Endothelial cell of umbilical vein (primary cell): ENCODE measurements at regions not wholly inside any gene's neighbourhood (a gene's known extent, or its start where the extent isn't known, plus 50 kb on each side); places are given as distances from the start of the nearest gene placed in this dataset.

ENCODE experiments used
- BruUV-seq: library from RNA; stranded (reverse); fragments of 400-500 nt; replicated peaks from 2 replicates; lab custom pipeline; 2021; lab: Mats Ljungman, UMichigan
- CTCF ChIA-PET: fragments of 300-600, 350-600 bp; sonication (Branson Sonifier 250); formaldehyde crosslinking; loops from one replicate; lab custom pipeline; 2021; ENCODE audit warnings: antibody characterized with exemption, inconsistent platforms; lab: Charles Lee
- POLR2A ChIA-PET: fragments of 300-600, 350-600 bp; sonication (Branson Sonifier 250); formaldehyde crosslinking; loops from one replicate; lab custom pipeline; 2021; ENCODE audit warnings: antibody characterized with exemption, inconsistent platforms; lab: Charles Lee
- DNase-seq: peaks from one replicate; pipeline ENCODE4 v3.0.0-alpha.2; 2011; ENCODE audit warnings: low read depth, low spot score
- FAIRE-seq: peaks from 2 replicates; lab custom pipeline; 2011; peaks lifted over from hg19 to GRCh38; lab: Jason Lieb, UNC
- H2AFZ ChIP-seq: 2 replicates; pipeline ENCODE4 v1.6.0; 2012; ENCODE audit warnings: low read depth, low read length, control low read depth, inconsistent platforms
- H3K27ac ChIP-seq: 2 replicates; pipeline ENCODE4 v1.5.1; 2011; ENCODE audit warnings: low read depth, mild to moderate bottlenecking, control low read depth, low read length, moderate library complexity; ENCODE audit not compliant: insufficient read depth
- H3K27me3 ChIP-seq, 2 experiments: 2 replicates each; pipeline versions ENCODE4 v1.6.0 to v1.6.1; 2011; ENCODE audit warnings: low read length in 2 of 2, mixed read lengths in 1 of 2; ENCODE audit not compliant: control insufficient read depth in 2 of 2, insufficient read depth in 2 of 2
- H3K36me3 ChIP-seq, 2 experiments: 2 replicates in 1 of 2; 3 replicates in 1 of 2; pipeline ENCODE4 v1.5.1; 2011; ENCODE audit warnings: low read length in 2 of 2, mild to moderate bottlenecking in 1 of 2, moderate library complexity in 1 of 2; ENCODE audit not compliant: control insufficient read depth in 2 of 2, insufficient read depth in 2 of 2; ENCODE audit errors: extremely low read depth in 1 of 2
- H3K4me1 ChIP-seq: 3 replicates; pipeline ENCODE4 v1.5.1; 2011; ENCODE audit warnings: mild to moderate bottlenecking, low read length; ENCODE audit not compliant: control insufficient read depth, insufficient read depth; ENCODE audit errors: extremely low read depth
- H3K4me2 ChIP-seq: 2 replicates; pipeline ENCODE4 v1.6.1; 2011; ENCODE audit warnings: low read length, control low read depth, mixed read lengths; ENCODE audit not compliant: insufficient read depth
- H3K4me3 ChIP-seq, 3 experiments: fragments of 200-600 bp in 1 of 3; sonication (generic), shearing (Covaris generic) in 1 of 3; replicated peaks in 1 of 3; 2 replicates each; pipeline ENCODE4 v1.5.1; 2011 to 2016; ENCODE audit warnings: control low read depth in 3 of 3, low read length in 3 of 3, mild to moderate bottlenecking in 2 of 3, inconsistent platforms in 1 of 3, low read depth in 1 of 3, moderate library complexity in 1 of 3; ENCODE audit not compliant: insufficient read depth in 1 of 3
- H3K79me2 ChIP-seq: 2 replicates; pipeline ENCODE4 v1.6.0; 2012; ENCODE audit warnings: low read length, inconsistent platforms; ENCODE audit not compliant: control insufficient read depth, insufficient read depth
- H3K9ac ChIP-seq: replicated peaks from 2 replicates; pipeline ENCODE3; 2011; ENCODE audit warnings: low read length, control low read depth; ENCODE audit not compliant: insufficient read depth; ENCODE audit errors: extremely low read depth
- H3K9me1 ChIP-seq: replicated peaks from 3 replicates; pipeline ENCODE4 v1.6.0; 2011; ENCODE audit warnings: mild to moderate bottlenecking, low read length; ENCODE audit not compliant: control insufficient read depth, insufficient read depth; ENCODE audit errors: extremely low read depth
- H3K9me3 ChIP-seq: replicated peaks from 2 replicates; pipeline ENCODE4 v1.5.1; 2012; ENCODE audit warnings: low read length, inconsistent platforms; ENCODE audit not compliant: control insufficient read depth, insufficient read depth
- H4K20me1 ChIP-seq: replicated peaks from 2 replicates; pipeline ENCODE3; 2011; ENCODE audit warnings: mild to moderate bottlenecking, low read length; ENCODE audit not compliant: control insufficient read depth, insufficient read depth; ENCODE audit errors: extremely low read depth
- EZH2 ChIP-seq: IDR thresholded peaks from 2 replicates; pipeline ENCODE4 v1.6.1; 2012; ENCODE audit warnings: borderline replicate concordance, low read depth, mild to moderate bottlenecking, moderate library complexity, low read length, inconsistent platforms; ENCODE audit not compliant: severe bottlenecking
- FOS ChIP-seq: IDR thresholded peaks from 2 replicates; pipeline ENCODE4 v1.6.1; 2011; ENCODE audit warnings: mild to moderate bottlenecking, low read length, moderate library complexity, borderline replicate concordance; ENCODE audit not compliant: insufficient read depth
- JUN ChIP-seq: IDR thresholded peaks from 2 replicates; pipeline ENCODE4 v1.6.1; 2011; ENCODE audit warnings: borderline replicate concordance, low read depth; ENCODE audit not compliant: insufficient read length, insufficient read depth
- MAX ChIP-seq: IDR thresholded peaks from 2 replicates; pipeline ENCODE4 v1.6.1; 2011; ENCODE audit not compliant: insufficient read depth, insufficient read length
- POLR2A ChIP-seq: IDR thresholded peaks from 2 replicates; pipeline ENCODE4 v1.6.1; 2012; ENCODE audit warnings: low read depth, mild to moderate bottlenecking, control low read depth, low read length
- POLR2AphosphoS5 ChIP-seq: IDR thresholded peaks from 2 replicates; pipeline ENCODE4 v1.6.1; 2012; ENCODE audit warnings: low read depth, mild to moderate bottlenecking, control low read depth, low read length, moderate library complexity; ENCODE audit not compliant: insufficient read depth
- dilution Hi-C: fragments of 300-500 bp; cut with MboI; formaldehyde crosslinking; loops from one replicate; pipeline ENCODE4 v1.15.0; 2019; ENCODE audit warnings: low sequenced_read_pairs; ENCODE audit not compliant: extremely low pct_ligation_motif_present
- intact Hi-C: fragments of 100-400 bp; cut with micrococcal nuclease; formaldehyde crosslinking; loops from one replicate; pipeline ENCODE4 v1.10.0; 2022

- no peaks in the 10 kb centered on the region for H3K79me2 ChIP-seq
- CTCF ChIA-PET: no interaction called here
- H3K4me1 ChIP-seq: no peaks in the 10 kb centered on the region
- DNase-seq (no peak), FAIRE-seq (no peak)
- no peak for TF ChIP-seq EZH2
- TF ChIP-seq POLR2A: no peak
- TF ChIP-seq POLR2AphosphoS5: no peak
- no peak for TF ChIP-seq MAX
- TF ChIP-seq FOS: no peak
- no peak for TF ChIP-seq JUN
- no peak overlapping the region for H3K4me2 ChIP-seq
- no TSS peak for BruUV-seq
- H3K9ac ChIP-seq: no peak overlapping the region
- dilution Hi-C loops (no loop called here), intact Hi-C loops (no loop called here)
- no peaks in the 10 kb centered on the region for H3K36me3 ChIP-seq
- H3K4me3 ChIP-seq: no peak overlapping the region
- no peaks in the 10 kb centered on the region for H3K9me3 ChIP-seq
- H4K20me1 ChIP-seq: no peaks in the 10 kb centered on the region
- no peak overlapping the region for H3K27ac ChIP-seq
- H3K9me1 ChIP-seq: no peaks in the 10 kb centered on the region
- POLR2A ChIA-PET: no interaction called here
- H3K27me3 ChIP-seq: no peaks in the 10 kb centered on the region
- no peak overlapping the region for H2AFZ ChIP-seq
Observed at GRCh38 chr4:154692304-154692818, 51.4 kb upstream of the LRAT start.
